GM23338 (cell line): ENCODE measurements at regions not wholly inside any gene's neighbourhood (a gene's known extent, or its start where the extent isn't known, plus 50 kb on each side); places are given as distances from the start of the nearest gene placed in this dataset.

ENCODE experiments used
- ATAC-seq: fragments of 200-7000 bp; cut with Tn5 transposase; 3 replicates; pipeline ENCODE4 v1.9.1; 2020
- DNase-seq: peaks from one replicate; pipeline ENCODE4 v3.0.0-alpha.2; 2015; ENCODE audit warnings: low spot score
- H2AFZ ChIP-seq: fragments of 200-600 bp; sonication (generic); 2 replicates; pipeline ENCODE4 v1.8.0; 2016; ENCODE audit warnings: antibody characterized with exemption, mild to moderate bottlenecking, moderate library complexity
- H3F3A ChIP-seq: fragments of 200-600 bp; sonication (generic); replicated peaks from 2 replicates; pipeline ENCODE4 v1.8.0; 2017; ENCODE audit warnings: antibody characterized with exemption, mixed run types, low read depth
- H3K27ac ChIP-seq: fragments of 200-600 bp; sonication (generic); 2 replicates; pipeline ENCODE4 v1.6.1; 2016; ENCODE audit warnings: low read depth
- H3K27me3 ChIP-seq: fragments of 200-600 bp; sonication (generic); 2 replicates; pipeline ENCODE4 v1.8.0; 2016; ENCODE audit warnings: mild to moderate bottlenecking, mixed run types, moderate library complexity; ENCODE audit not compliant: insufficient read depth
- H3K36me3 ChIP-seq: fragments of 200-600 bp; sonication (generic); 2 replicates; pipeline ENCODE4 v1.8.0; 2016; ENCODE audit warnings: mild to moderate bottlenecking; ENCODE audit not compliant: insufficient read depth
- H3K4me1 ChIP-seq: fragments of 200-600 bp; sonication (generic); 2 replicates; pipeline ENCODE4 v1.8.0; 2016; ENCODE audit warnings: mild to moderate bottlenecking, moderate library complexity; ENCODE audit not compliant: insufficient read depth
- H3K4me2 ChIP-seq: fragments of 200-600 bp; sonication (generic); 2 replicates; pipeline ENCODE4 v1.7.1; 2017; ENCODE audit warnings: mixed run types
- H3K4me3 ChIP-seq: fragments of 200-600 bp; sonication (generic); 2 replicates; pipeline ENCODE4 v1.6.1; 2016; ENCODE audit warnings: mixed run types
- H3K79me2 ChIP-seq: fragments of 200-600 bp; sonication (generic); replicated peaks from 2 replicates; pipeline ENCODE4 v1.8.0; 2017; ENCODE audit warnings: mild to moderate bottlenecking; ENCODE audit not compliant: insufficient read depth
- H3K9me2 ChIP-seq: fragments of 200-600 bp; sonication (generic); 2 replicates; pipeline ENCODE4 v1.8.0; 2017; ENCODE audit not compliant: insufficient read depth
- H4K20me1 ChIP-seq: fragments of 200-600 bp; sonication (generic); replicated peaks from 2 replicates; pipeline ENCODE4 v1.8.0; 2017; ENCODE audit warnings: mild to moderate bottlenecking; ENCODE audit not compliant: insufficient read depth
- H3K27ac Mint-ChIP-seq: 2 replicates; pipeline ENCODE4 v1.8.0; 2020; ENCODE audit warnings: inconsistent platforms, mild to moderate bottlenecking, moderate library complexity, mixed read lengths
- H3K27me3 Mint-ChIP-seq: 3 replicates; pipeline ENCODE4 v1.8.0; 2022; ENCODE audit warnings: low read depth, mild to moderate bottlenecking, moderate library complexity, mixed read lengths, inconsistent platforms; ENCODE audit not compliant: insufficient read depth, poor library complexity
- H3K36me3 Mint-ChIP-seq: 3 replicates; pipeline ENCODE4 v1.8.0; 2021; ENCODE audit warnings: low read depth, mild to moderate bottlenecking, inconsistent platforms, moderate library complexity, mixed read lengths
- H3K4me1 Mint-ChIP-seq: 3 replicates; pipeline ENCODE4 v1.8.0; 2020; ENCODE audit warnings: mild to moderate bottlenecking, inconsistent platforms, mixed read lengths
- H3K4me3 Mint-ChIP-seq: 3 replicates; pipeline ENCODE4 v1.8.0; 2021; ENCODE audit warnings: moderate library complexity, mild to moderate bottlenecking, inconsistent platforms, mixed read lengths
- H3K9me3 Mint-ChIP-seq: 3 replicates; pipeline ENCODE4 v1.8.0; 2020; ENCODE audit warnings: moderate library complexity, mild to moderate bottlenecking, inconsistent platforms, mixed read lengths
- CREB1 ChIP-seq: fragments of 250-450 bp; sonication (Bioruptor Pico); IDR thresholded peaks from 2 replicates; pipeline ENCODE4 v1.5.0; 2020; ENCODE audit warnings: low read depth, mild to moderate bottlenecking, moderate library complexity
- CTCF ChIP-seq, 2 experiments: fragments of 200-600 bp in 1 of 2; sonication (generic) in 1 of 2; conservative IDR thresholded peaks; 2 replicates each; pipeline versions ENCODE4 v1.5.1 to v1.6.1; 2016 to 2017; ENCODE audit warnings: antibody characterized with exemption in 2 of 2, low read depth in 2 of 2, mild to moderate bottlenecking in 2 of 2, moderate library complexity in 1 of 2
- EZH2phosphoT487 ChIP-seq: fragments of 200-600 bp; sonication (generic); IDR thresholded peaks from one replicate; pipeline ENCODE4 v1.8.1; 2018; ENCODE audit warnings: antibody characterized with exemption; ENCODE audit not compliant: unreplicated experiment
- NANOG ChIP-seq: IDR thresholded peaks from 2 replicates; pipeline ENCODE4 v1.6.1; 2016; ENCODE audit warnings: antibody characterized with exemption, borderline replicate concordance
- POLR2AphosphoS5 ChIP-seq: IDR thresholded peaks from 2 replicates; pipeline ENCODE4 v1.6.1; 2016; ENCODE audit warnings: antibody characterized with exemption, low read depth
- REST ChIP-seq: IDR thresholded peaks from one replicate; pipeline ENCODE4 v1.6.1; 2018; ENCODE audit warnings: antibody characterized with exemption; ENCODE audit not compliant: unreplicated experiment
- STAT1 ChIP-seq: IDR thresholded peaks from one replicate; pipeline ENCODE4 v1.6.1; 2016; ENCODE audit warnings: antibody characterized with exemption; ENCODE audit not compliant: unreplicated experiment
- ZNF331 ChIP-seq: fragments of 250-450 bp; sonication (Bioruptor Pico); IDR thresholded peaks from 2 replicates; pipeline ENCODE4 v1.5.0; 2020; ENCODE audit warnings: low read depth, mild to moderate bottlenecking, moderate library complexity
- TF ChIP-seq, protein P1 (sequence below): fragments of 250-450 bp; sonication (Bioruptor Pico); IDR thresholded peaks from 2 replicates; pipeline ENCODE4 v1.5.0; 2020; ENCODE audit warnings: mild to moderate bottlenecking, moderate library complexity

DNA sequence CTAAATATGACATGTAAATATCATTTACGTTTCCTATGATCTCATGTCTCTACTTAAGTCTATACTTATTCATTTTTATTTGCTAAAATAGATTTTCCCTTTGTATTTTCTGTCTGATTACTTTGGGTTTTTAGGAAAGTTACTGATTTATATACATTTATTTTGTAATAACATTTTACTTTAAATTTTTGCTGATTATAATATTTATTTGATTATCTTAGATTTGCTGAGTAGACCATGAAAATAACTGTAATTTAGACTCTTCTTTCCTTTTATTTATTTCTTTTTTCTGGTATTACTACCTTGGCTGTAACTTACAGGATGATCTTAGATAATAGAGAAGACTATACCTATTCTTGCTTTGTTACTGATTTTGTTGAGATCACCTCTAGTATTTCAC is 159.9 kb upstream of the POGK start:
- no peak overlapping the region for H2AFZ ChIP-seq
- TF ChIP-seq REST: no peak
- TF ChIP-seq, protein P1, sequence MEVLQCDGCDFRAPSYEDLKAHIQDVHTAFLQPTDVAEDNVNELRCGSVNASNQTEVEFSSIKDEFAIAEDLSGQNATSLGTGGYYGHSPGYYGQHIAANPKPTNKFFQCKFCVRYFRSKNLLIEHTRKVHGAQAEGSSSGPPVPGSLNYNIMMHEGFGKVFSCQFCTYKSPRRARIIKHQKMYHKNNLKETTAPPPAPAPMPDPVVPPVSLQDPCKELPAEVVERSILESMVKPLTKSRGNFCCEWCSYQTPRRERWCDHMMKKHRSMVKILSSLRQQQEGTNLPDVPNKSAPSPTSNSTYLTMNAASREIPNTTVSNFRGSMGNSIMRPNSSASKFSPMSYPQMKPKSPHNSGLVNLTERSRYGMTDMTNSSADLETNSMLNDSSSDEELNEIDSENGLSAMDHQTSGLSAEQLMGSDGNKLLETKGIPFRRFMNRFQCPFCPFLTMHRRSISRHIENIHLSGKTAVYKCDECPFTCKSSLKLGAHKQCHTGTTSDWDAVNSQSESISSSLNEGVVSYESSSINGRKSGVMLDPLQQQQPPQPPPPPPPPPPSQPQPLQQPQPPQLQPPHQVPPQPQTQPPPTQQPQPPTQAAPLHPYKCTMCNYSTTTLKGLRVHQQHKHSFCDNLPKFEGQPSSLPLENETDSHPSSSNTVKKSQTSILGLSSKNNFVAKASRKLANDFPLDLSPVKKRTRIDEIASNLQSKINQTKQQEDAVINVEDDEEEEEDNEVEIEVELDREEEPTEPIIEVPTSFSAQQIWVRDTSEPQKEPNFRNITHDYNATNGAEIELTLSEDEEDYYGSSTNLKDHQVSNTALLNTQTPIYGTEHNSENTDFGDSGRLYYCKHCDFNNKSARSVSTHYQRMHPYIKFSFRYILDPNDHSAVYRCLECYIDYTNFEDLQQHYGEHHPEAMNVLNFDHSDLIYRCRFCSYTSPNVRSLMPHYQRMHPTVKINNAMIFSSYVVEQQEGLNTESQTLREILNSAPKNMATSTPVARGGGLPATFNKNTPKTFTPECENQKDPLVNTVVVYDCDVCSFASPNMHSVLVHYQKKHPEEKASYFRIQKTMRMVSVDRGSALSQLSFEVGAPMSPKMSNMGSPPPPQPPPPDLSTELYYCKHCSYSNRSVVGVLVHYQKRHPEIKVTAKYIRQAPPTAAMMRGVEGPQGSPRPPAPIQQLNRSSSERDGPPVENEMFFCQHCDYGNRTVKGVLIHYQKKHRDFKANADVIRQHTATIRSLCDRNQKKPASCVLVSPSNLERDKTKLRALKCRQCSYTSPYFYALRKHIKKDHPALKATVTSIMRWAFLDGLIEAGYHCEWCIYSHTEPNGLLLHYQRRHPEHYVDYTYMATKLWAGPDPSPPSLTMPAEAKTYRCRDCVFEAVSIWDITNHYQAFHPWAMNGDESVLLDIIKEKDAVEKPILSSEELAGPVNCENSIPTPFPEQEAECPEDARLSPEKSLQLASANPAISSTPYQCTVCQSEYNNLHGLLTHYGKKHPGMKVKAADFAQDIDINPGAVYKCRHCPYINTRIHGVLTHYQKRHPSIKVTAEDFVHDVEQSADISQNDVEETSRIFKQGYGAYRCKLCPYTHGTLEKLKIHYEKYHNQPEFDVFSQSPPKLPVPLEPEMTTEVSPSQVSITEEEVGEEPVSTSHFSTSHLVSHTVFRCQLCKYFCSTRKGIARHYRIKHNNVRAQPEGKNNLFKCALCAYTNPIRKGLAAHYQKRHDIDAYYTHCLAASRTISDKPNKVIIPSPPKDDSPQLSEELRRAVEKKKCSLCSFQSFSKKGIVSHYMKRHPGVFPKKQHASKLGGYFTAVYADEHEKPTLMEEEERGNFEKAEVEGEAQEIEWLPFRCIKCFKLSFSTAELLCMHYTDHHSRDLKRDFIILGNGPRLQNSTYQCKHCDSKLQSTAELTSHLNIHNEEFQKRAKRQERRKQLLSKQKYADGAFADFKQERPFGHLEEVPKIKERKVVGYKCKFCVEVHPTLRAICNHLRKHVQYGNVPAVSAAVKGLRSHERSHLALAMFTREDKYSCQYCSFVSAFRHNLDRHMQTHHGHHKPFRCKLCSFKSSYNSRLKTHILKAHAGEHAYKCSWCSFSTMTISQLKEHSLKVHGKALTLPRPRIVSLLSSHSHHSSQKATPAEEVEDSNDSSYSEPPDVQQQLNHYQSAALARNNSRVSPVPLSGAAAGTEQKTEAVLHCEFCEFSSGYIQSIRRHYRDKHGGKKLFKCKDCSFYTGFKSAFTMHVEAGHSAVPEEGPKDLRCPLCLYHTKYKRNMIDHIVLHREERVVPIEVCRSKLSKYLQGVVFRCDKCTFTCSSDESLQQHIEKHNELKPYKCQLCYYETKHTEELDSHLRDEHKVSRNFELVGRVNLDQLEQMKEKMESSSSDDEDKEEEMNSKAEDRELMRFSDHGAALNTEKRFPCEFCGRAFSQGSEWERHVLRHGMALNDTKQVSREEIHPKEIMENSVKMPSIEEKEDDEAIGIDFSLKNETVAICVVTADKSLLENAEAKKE (CRISPR knock-in tag): no peak
- TF ChIP-seq EZH2phosphoT487: no peak
- no peak for TF ChIP-seq CREB1 (CRISPR knock-in tag)
- TF ChIP-seq NANOG: no peak
- no peak for TF ChIP-seq STAT1
- no peak for TF ChIP-seq ZNF331 (CRISPR knock-in tag)
- TF ChIP-seq POLR2AphosphoS5: no peak
- no peak for TF ChIP-seq CTCF (conservative IDR thresholded peaks at IDR 0.05; ENCODE audit: low read depth in 2 of 2)
- no peak for DNase-seq
- H3K27me3 ChIP-seq: no peaks in the 10 kb centered on the region
- Mint-ChIP-seq H3K27ac (no peak overlapping the region), H3K27me3 (peaks cover 2% of the 10 kb centered on the region), H3K9me3 (no peaks in the 10 kb centered on the region; the same call in 2 of the 3 replicates), H3K4me3 (no peak overlapping the region), H3K4me1 (no peaks in the 10 kb centered on the region), H3K36me3 (no peaks in the 10 kb centered on the region)
- H3K9me2 ChIP-seq: no peaks in the 10 kb centered on the region
- H3K36me3 ChIP-seq: no peaks in the 10 kb centered on the region
- no peak overlapping the region for H3K4me3 ChIP-seq
- H3K4me1 ChIP-seq: no peaks in the 10 kb centered on the region
- H3K79me2 ChIP-seq: no peaks in the 10 kb centered on the region
- H3K27ac ChIP-seq: no peak overlapping the region
- H4K20me1 ChIP-seq: no peaks in the 10 kb centered on the region
- H3K4me2 ChIP-seq: no peak overlapping the region
- ATAC-seq: no peak
- H3F3A ChIP-seq: no peaks in the 10 kb centered on the region
